GM18907 (cell line): ENCODE measurements at regions not wholly inside any gene's neighbourhood (a gene's known extent, or its start where the extent isn't known, plus 50 kb on each side); places are given as distances from the start of the nearest gene placed in this dataset.

Source experiments
- ATAC-seq: cut with Tn5 transposase; IDR thresholded peaks from one replicate; pipeline ENCODE4 v1.9.1; 2021; ENCODE audit warnings: mild to moderate bottlenecking, moderate library complexity; ENCODE audit not compliant: unreplicated experiment

DNA sequence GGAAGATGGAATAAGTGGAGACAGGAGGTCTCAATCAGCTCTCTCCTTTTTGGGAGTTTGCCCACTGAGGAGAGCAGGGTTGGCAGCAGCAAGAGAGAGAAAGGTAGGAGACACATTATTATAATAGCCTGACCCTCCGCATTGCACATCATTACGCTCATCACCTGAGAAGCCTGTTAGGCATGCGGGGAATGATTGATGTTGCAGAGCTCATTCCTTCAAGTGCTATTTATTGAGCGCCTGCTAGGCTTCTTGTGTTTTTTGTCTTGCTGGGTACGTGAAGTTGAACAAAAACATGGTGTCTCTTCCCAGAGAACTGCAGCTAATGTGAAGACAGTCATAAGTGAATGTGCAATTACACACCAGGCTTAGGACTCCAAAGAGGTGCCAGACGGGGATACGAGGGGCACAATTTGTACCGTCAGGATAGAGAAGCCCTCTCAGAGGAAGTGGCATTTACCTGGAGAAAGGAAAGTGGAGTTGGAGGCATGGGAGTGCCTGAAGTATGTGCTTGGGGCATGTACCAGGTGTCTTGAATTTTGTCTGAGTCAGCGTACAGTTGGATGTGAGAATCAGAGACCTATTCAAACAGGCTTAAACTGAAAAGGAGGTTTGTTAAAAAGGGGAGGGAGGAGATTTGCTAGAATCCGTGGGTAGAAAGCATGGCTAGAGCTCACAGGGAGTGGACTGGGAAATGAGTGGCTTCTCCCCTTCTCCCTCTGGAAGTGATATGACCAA, 90.2 kb upstream of the SOD3 start:
- ATAC-seq, result no peak

DNA sequence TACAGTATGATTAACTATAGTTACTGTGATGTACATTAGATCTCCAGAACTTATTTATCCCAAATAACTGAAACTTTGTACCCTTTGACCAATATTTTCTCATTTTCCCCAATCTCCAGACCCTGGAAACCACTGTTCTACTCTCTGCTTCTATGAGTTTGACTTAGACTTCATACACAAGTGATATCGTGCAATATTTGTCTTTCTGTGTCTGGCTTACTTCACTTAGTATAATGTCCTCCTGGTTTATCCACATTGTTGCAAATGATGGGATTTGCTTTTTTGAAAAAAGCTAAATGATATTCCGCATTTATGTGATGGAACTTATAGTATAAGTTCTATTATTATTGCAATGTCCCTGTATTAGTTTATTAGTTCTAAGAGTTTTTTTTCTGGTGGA, 81.8 kb upstream of the SOD3 start:
- no peak for ATAC-seq

DNA sequence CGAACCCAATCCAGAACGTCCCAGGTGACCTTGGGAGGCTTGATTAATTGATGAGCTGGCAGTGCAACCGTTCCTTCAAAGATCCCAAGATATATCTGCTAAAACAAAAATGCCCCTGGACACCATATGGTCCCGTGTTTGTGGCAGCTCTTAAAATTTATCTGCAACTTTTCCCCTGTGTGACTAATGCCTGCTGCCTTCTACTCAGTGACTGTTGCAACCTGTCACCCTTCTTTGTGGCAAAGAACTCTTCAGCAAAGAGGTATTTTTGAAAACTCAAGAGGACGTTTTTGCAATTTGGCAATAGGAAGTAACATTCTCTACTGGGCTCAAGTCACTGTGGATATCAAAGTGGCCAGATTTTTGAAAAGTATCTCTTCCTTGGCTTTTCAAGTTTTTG, 75.8 kb upstream of the SOD3 start:
- no peak for ATAC-seq

DNA sequence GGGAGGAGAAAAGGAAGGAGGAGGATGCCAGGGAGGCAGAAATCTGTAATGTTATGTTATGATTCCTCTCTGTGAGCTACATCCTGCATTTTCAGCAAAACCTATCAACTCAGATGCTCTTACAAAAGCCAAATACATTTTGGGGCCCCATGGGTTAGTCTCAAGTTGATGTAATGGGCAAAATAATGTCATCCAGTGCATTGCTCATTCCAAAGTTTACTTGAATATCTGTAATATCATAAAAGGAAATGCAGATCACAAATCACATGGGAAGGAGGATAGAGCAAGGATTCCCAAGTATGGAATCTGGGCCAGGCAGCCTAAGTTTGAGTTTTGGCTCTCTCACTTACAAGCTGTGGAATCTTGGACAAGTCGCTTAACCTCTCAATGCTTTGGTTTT, 74.9 kb upstream of the SOD3 start:
- ATAC-seq, result no peak

DNA sequence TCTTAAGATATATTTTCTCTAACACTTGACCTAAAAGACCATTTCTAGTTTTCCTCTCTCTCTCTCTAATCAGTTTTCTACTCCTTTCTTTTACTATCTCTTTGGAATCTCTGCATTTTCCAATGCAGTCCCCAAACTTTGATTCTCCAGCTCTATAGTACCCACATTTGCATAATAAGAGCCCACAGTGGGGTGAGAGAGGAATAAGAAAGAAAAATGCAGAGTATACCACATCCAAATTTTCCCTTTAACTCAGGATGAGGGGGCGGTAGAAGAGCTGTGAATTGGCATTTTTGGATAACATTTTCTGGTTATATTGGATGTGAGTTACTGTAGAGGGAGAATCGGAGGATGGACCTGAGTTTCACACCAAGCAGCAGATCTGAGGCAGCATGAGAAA, 74.4 kb upstream of the SOD3 start:
- no peak for ATAC-seq

DNA sequence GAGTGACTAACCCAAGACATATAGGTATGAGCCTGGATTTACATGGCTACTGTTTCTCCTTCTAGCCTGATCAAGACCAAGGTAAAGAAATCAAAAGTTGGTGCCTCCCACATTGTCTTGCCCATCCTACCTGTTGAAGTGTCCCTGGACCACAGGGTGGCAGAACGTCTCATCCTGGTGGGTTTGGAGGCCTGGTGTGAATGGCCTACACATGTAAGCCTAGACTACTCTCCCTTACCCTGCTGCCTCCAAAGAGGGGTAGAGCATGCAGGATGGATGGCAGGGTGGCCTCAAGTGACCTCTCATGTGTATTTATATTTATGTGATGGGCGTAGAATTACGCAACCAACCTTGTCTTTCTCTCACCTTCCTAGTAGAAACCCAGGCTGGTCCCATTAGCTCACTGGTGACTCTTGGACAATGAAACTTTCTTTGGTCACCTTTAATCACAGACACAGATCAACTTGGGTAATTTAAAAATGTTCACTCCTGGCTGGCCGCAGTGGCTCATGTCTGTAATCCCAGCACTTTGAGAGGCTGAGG, 73.3 kb upstream of the SOD3 start:
- ATAC-seq, result no peak

DNA sequence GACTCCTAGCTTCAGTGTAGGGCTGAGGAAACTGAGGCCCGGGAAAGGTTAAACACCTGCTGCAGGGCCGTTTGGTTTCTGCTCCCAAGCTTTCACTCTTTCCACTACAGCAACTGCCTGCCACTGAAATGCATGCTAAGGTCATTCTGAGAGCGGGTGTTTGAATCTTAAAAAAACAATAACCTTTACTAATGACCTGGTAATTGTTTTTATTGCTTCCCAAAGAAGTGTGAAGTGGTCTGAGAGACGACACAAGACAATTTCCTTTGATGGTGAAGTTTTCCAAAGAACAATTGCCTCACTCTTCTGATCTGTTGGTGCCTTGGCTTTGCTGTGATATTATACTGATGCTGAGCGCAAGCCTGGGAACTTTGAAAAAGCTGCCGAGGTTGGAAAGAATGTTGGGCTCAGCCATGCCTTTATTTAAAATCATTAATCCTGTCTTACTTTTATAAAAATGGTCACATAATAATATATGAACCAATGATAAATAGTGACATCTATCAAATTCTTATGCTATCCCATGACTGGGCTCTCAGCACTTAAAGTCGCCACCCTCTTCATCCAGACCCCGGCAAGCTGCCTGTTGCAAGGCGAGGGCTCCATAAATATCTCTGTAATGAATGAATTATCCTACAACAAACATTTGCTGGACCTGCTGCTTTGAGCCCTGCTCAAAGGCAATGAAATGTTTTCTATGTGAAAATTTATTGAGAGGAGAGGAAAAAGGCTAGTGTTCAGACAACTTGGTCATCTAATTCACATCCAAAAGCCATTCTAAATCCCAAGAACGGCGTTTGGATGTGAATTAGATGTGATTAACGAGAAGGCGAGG, 67.8 kb upstream of the SOD3 start:
- no peak for ATAC-seq

DNA sequence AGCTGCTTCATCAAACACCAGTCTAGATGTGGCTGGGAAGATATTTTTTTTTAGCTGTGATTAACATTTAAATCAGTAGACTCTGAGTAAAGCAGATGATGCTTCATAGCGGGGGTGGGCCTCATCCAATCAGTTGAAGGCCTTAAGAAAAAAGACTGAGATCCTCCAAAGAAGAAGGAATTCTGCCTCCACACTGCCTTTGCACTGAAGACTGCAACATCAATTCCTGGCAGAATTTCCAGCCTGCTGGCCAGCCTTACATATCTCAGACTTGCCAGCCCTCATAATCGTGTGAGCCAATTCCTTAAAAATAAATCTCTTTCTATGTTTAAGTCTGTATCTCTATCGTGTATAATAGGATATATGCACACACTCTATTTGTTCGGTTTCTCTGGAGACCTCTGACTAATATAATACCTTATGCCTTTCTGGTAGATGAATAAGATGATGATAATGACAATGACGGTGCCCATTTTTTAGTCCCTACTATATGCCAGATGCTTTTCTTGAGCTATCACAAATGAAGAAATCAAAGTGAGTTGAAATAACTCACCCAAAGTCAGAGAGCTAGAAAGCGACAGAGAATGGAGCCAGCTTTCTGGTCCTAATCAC, 66.1 kb upstream of the SOD3 start:
- no peak for ATAC-seq

DNA sequence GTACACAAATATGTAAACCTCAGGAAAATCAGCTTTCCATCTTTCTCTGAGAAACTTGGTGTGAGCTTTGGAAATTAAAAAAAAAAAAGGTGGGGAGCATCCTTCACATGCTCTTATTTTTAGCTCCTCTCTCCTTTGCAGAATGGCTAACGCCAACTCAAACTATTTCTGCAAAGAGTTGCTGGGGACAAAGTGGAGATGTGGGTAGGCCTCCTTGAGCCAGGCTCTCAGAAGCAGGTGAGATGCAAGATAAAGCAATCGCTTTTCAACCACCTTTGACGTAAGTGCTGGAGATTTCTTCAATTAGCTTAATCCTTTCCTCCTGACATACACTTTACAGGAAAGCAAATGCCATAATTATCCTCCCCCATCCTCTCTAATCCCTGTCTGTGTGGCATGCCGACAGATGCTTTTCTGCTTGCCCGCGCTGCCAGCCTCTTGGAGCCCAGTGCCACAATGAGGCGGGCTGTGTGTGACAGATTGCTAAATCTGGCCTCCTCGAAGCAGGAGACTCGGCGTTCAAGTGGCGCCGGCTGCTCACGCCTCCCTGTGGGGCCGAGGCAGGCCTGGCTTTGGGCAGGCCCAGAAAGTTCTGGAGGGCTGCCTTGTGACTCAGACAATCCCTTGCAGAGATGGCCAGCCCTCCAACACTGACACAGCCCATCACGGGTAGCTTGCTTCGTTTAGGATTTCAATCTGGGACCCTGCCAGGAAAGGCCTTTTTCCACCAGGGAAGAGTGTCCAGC, 64.9 kb upstream of the SOD3 start:
- no peak for ATAC-seq

DNA sequence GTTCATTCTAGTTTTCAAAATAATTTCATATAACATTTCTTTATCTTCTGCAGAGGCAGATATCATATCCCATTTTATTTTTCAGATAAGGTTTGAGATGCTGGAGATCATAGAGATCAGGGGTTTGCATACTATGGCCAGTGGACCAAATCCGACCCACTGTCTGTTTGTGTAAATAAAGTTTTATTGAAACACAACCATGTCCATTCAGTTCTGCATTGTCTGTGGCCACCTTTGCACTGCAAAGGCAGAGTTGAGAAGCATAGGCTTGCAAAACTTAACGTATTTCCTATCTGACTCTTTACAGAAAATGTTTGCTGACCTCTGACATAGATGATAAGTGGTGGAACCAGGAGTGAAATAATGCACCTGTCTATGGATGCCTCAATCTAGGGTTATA, 63.9 kb upstream of the SOD3 start:
- no peak for ATAC-seq

DNA sequence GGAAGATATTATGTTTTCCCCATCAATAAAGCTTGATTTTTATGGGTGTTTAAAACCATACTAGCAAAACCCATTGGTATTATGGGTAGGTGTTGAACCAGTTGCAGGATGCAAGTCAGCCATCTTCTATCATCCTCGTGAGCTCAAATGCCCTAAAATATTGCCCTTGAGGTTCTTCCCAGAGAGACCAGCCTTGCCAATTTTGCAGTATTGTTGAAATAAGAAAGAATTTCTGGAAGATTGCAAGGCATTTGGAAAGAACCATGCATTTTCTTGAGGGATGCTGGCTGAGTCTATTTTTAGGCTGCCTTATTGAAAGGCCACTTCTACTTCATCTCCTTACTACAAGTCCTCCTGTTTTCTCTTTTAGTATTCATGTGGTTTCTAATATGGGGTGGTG, 60.9 kb upstream of the SOD3 start:
- ATAC-seq, result no peak

DNA sequence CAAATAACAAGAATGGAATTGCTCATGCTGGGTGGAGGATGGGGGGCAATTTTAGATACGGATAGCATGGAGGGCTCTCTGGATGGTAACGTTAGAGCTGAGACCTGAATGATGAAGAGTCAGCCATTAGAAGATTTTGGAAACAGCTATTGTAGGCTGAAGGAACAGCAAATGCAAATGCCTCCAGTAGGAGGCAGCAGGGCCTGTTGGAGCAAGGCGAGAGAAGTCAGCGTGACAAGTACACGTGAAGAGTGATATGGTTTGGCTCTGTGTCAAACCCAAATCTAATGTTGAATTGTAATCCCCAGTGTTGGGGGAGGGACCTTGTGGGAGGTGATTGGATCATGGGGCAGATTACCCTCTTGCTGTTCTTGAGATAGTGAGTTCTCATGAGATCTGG, 59.3 kb upstream of the SOD3 start:
- no peak for ATAC-seq

DNA sequence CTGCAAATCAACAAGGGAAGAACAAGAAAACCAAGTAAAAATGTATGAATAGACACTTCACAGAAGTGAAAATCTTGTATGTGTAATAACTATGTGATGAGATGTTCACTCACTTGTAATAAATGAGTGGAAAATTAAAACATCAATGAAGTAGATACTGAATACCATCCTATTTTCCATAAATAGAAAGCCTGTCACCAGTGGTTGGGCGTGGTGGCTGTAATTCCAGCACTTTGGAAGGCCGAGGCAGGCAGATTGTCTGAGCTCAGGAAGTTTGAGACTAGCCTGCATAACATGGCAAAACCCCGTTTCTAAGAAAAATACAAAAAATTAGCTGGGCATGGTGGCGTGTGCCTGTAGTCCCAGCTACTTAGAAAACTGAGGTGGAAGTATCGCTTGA, 53.5 kb upstream of the SOD3 start:
- ATAC-seq, result no peak

DNA sequence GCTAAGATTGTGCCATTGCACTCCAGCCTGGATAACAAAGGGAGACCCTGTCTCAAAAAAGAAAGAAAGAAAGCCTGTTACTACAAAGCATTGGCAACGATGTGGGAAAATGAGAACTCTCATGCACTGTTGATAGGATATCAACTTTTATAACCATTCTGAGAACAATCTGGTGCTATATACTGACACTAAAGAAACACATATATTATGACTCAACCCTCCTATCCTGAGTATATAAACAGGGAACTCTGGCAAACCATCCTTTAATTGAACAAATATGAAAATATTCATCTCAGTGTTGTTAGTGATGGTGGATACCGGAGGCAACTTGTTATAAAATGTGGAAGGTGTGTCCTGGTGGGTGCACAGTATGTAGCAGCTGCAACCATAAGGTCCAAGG, 53.0 kb upstream of the SOD3 start:
- no peak for ATAC-seq

DNA sequence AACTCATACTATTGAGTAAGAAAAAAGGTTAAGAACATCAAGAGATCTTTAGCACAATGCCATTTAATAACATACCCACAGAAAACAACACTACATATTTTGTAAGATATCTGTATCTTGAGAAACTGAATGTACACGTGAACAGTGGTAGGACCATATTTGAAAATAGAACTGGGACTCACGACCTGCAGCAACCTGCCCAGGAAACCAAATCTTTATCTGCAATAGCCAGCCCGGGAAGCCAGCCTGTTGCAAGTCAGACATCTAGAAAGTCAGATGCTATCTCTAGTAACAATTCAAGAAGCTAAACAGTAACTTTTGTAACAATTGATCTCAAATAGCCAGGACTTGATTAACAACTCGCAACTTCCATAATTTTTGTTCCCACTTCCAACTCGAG, 52.6 kb upstream of the SOD3 start:
- no peak for ATAC-seq

DNA sequence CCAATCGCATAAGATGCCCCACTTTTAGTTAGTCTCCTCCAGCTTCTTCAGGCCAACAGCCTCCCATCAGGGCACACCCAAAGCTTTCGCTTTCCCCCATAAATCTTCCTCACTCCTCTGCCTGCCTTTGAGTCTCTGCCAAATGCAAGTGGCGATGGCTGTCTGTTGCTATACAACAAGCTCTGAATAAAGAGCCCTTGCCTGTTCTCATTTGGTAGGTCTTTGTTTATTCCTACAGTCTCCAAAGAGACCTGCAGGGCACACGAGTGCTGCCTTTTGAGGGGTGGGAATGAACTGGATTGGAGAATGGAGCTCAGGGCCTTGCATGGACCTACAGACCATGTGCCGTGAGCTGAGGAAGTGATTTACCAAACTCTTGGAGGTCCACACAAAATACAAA, 52.2 kb upstream of the SOD3 start:
- no peak for ATAC-seq

DNA sequence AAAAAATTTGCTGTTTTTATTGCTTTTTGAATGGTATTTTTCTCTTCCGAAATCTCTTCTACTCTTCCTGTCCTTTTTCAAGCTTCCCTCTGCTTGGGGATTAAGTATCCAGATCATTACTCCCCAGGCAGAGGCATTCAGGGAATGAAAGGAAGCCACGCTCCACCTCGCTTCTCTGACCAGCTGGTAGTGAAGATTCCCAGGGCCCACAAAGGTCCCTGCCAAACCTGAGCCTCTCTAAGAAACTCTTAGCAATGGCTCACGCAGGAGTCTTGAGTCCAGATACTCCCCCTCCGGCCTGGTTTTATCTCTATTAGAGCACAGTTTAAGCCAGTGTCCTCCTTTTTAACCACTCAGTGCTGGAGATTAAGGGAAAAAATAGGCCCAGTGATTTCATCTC, 51.4 kb upstream of the SOD3 start:
- no peak for ATAC-seq

DNA sequence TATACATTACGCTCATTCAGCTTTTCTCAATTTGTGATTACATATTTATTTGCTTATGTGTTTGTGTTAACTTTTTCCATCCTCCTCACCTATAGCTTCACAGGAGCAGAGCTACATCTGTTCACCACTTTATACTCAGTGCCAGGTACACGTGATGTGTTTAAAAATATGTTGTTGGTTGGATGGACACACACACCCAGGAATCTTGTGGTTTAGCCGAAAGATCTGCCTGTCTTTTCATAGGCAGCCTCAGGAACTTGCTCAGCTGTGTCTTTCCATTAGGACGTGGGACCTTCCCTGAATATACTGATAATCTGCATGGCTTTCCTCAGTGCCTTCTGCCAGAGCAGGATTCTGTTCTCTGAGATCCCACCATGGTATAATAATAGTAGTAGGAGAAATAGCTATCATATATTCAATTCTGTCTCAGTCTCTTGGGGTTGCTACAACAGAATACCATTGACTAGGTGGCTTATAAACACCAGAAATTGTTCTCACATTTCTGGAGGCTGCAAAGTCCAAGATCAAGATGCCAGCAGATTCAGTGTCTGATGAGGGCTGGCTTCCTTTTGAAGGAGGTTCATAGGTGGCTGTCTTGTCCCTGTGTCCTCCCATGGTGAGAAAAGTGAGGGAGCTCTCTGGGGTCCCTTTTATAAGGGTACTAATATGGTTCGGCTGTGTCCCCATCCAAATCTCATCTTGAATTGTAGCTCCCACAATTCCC, 50.0 kb upstream of the SOD3 start:
- no peak for ATAC-seq
